ENCODE measurements at regions not wholly inside any gene's neighbourhood (a gene's known extent, or its start where the extent isn't known, plus 50 kb on each side); places are given as distances from the start of the nearest gene placed in this dataset.

DNA sequence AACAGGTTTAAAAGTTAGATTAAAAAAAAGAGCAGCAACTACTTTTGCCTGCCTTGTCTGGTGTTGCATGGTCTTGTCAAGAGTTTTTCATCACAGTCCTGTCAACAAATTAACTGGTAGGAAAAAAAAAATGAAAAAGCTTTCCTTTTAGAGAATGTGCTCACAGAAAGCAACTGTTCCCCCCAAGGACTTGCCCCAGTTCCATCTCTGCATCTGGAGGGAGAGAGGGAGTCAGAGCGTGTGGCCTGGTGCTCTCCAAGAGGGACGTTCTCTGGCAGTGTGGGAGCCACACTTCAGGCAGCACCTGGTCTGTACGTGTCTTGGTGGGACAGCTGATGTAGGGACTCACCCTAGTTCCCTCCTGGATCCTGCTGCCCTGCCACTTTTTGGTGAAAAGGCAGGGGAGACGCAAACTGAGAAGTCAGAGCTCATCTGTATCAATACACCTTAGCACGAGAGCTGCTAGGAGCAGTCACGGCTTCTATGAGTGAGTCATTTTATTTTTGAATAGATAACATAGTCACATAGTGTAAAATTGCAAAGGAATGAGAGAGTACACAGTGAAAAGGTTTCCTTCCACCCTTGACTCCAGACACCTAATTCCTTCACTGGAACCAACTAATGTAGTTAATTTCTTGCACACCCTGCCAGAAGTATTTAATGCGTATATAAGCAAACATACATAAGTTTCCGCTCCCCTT, 172.5 kb upstream of the MGAT5 start (continued):
- TF ChIP-seq POU5F1 (IDR thresholded peaks at IDR 0.05; ENCODE audit: low read depth, low read length) = no peak

Measured in H1 (cell line).